ENCODE measurements at regions not wholly inside any gene's neighbourhood (a gene's known extent, or its start where the extent isn't known, plus 50 kb on each side); places are given as distances from the start of the nearest gene placed in this dataset.
A peak's percentile ranks its signal among the peaks of the same experiment; 100 is the strongest.

GRCh38 chr5:157918811-157919742 is 60.1 kb upstream of the CLINT1 start:
- DNase-seq (ENCODE audit: low read depth in 2 of 2), result peak in 1 of 2 donors; percentile 7

DNA sequence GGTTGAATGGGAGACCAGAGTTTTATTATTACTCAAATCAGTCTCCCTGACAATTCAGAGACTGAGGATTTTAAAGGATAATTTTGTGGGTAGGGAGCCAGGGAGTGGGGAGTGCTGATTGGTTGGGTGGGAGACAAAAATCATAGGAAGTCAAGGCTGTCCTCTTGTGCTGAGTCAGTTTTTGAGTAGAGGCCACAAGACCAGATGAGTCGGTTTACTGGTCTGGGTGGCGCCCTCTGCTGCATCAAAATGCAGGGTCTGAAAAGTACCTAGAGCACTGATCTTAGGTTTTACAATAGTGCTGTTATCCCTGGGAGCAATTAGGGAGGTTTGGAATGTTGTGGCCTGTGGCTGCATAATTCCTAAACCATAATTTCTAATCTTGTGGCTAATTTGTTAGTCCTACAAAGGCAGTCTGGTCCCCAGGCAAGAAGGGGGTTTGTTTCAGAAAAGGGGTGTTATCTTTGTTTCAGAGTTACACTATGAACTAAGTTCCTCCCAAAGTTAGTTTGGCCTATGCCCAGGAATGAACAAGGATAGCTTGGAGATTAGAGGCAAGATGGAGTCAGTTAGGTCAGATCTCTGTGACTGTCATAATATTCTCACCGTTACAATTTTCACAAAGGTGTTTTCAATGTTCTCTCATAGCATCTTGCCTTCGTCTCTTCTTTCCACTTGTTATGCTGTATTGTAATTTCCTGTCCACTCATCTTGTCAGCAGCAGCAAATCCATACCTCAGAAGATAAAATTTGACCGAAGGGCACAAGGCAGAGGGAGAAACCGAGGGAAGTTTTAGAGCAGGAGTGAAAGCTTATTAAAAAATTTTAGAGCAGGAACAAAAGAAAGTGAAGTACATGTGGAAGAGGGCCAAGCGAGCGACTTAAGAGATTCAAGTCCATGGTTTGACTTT is 59.2 kb upstream of the CLINT1 start:
- DNase-seq (ENCODE audit: low read depth in 2 of 2), result peak; percentile 69 to 73

- peak in 1 of 2 donors; percentile 47 for DNase-seq (ENCODE audit: low read depth in 2 of 2)
Observed at GRCh38 chr5:157917491-157917890, 58.5 kb upstream of the CLINT1 start.

DNA sequence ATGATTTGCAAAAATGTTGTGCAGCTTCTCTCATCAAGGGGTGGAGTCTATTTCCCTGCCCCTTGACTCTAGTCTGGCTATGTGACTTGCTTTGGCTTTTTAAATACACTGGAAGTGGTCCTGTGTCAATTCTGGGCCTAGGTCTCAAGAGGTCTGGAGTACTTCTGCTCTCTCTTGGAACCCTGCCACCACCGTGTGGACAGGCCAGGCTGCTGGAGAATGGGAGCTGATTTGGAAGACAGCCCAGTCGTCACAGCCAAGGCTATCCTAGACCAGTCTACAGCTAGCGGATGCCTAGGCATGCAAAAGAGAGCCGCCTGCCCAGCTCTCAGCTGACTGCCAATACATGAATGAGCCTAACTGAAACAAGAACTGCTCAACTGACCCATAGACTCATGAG is 56.7 kb upstream of the CLINT1 start:
- peak; percentile 61 to 82 for DNase-seq (ENCODE audit: low read depth in 2 of 2)

GRCh38 chr5:157914151-157914788 is 55.3 kb upstream of the CLINT1 start:
- DNase-seq (ENCODE audit: low read depth in 2 of 2), result no peak

DNA sequence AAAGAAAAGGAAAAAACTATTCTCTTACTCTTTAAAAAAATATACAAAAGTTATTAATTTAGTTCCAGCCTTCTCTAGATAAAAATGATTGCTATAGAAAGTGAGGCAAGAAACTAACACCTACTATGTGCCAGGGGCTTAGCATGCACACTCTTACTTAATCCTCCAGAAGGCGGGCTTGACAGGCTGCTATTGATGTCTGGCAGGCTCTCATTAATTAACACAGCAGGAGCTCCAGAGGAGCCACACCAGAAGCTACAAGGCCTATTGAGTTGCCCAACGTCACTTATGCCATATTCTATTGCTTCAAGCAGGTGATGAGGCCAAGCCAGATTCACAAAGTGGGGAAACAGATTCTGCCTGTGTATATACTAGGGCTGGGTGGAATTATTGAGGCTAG is 54.6 kb upstream of the CLINT1 start:
- no peak for DNase-seq (ENCODE audit: low read depth in 2 of 2)

DNA sequence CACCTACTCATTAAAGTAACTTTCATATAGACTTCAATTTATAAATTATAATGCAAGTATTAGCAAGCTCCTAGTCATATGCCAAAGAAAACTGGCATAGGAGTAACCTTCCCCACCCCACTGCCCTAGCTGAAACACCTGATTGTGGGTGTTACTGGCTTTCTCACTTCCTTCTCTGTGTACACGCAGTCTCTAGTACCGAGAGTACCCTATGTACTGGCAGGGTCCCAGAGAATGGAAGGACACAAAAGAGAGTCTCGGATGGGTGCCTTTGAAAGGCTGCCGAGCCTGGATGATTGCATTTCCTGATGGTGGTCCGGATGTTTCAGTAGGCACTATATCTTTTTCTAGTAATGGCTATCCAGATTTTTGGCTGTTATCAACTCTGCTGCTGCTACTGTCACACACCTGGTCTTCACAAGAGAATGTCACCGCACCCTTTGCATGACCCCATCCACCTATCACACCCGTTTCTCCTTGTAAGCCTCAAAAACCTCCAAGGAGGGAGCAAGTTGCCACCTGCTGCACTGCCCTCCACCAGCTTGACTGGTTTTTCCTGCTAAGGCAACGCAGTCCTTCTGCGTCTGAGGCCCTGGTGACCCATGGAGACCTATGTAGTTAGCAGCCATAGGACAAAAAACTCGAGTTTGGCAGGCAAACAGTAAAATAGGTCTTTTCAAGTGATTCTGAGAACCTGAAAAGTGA is 53.8 kb upstream of the CLINT1 start:
- DNase-seq (ENCODE audit: low read depth in 2 of 2), result no peak

DNA sequence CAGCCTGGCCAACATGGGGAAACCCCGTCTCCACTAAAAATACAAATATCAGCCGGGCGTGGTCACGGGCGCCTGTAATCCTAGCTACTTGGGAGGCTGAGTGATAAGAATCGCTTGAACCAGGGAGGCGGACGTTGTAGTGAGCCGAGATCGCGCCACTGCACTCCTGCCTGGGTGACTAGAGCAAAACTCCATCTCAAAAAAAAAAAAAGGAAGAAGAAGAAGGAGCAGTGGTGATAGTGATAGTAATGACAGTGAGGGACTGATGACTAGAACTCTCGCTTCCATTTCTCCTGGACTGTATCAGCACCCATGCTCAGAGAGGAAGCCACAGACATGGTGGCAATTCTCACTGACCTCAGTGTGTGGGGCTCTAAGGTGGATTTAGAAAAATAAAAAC is 52.6 kb upstream of the CLINT1 start:
- DNase-seq (ENCODE audit: low read depth in 2 of 2), result no peak
